SK-N-SH (cell line): ENCODE measurements at regions not wholly inside any gene's neighbourhood (a gene's known extent, or its start where the extent isn't known, plus 50 kb on each side); places are given as distances from the start of the nearest gene placed in this dataset.

ENCODE experiments used
- CTCF ChIA-PET: fragments of 300-600, 350-600 bp; formaldehyde crosslinking; extraction: SDS; loops from one replicate; lab custom pipeline; 2021; lab: Yijun Ruan, JAX
- POLR2A ChIA-PET: fragments of 350-600 bp; sonication (Branson Sonifier 250); formaldehyde crosslinking; extraction: SDS; loops from one replicate; lab custom pipeline; 2020; ENCODE audit warnings: antibody characterized with exemption, inconsistent platforms; lab: Yijun Ruan, JAX
- DNase-seq: peaks from one replicate; pipeline ENCODE4 v3.0.0; 2012
- H2AFZ ChIP-seq: fragments of 200-600 bp; sonication (generic); 2 replicates; pipeline ENCODE4 v1.8.1; 2016; ENCODE audit warnings: antibody characterized with exemption, mild to moderate bottlenecking, low read depth
- H3F3A ChIP-seq: fragments of 200-600 bp; sonication (generic); replicated peaks from 2 replicates; pipeline ENCODE3; 2016; ENCODE audit warnings: antibody characterized with exemption, mild to moderate bottlenecking; ENCODE audit not compliant: insufficient read depth
- H3K27ac ChIP-seq, 2 experiments: fragments of 200-500 bp in 1 of 2; fragments of 200-600 bp in 1 of 2; sonication (Bioruptor generic) in 1 of 2; sonication (generic), shearing (Covaris generic) in 1 of 2; 2 replicates each; pipeline versions ENCODE4 v1.5.1 to v1.6.1; 2014 to 2016; ENCODE audit warnings: low read depth in 2 of 2, inconsistent platforms in 1 of 2, low read length in 1 of 2, mild to moderate bottlenecking in 1 of 2, mixed read lengths in 1 of 2
- H3K27me3 ChIP-seq: fragments of 200-600 bp; sonication (generic), shearing (Covaris generic); 2 replicates; pipeline ENCODE4 v1.6.1; 2016; ENCODE audit warnings: mixed run types; ENCODE audit not compliant: insufficient read depth
- H3K36me3 ChIP-seq, 2 experiments: fragments of 200-500 bp in 1 of 2; fragments of 200-600 bp in 1 of 2; sonication (Bioruptor generic) in 1 of 2; sonication (generic) in 1 of 2; replicated peaks in 1 of 2; 2 replicates each; pipeline versions ENCODE3 to v1.5.1; 2014 to 2016; ENCODE audit warnings: low read length in 1 of 2, mild to moderate bottlenecking in 1 of 2; ENCODE audit not compliant: insufficient read depth in 2 of 2, control insufficient read depth in 1 of 2
- H3K4me1 ChIP-seq, 2 experiments: fragments of 200-500 bp in 1 of 2; fragments of 200-600 bp in 1 of 2; sonication (Bioruptor generic) in 1 of 2; sonication (generic), shearing (Covaris generic) in 1 of 2; 2 replicates each; pipeline versions ENCODE4 v1.5.1 to v1.6.1; 2014 to 2016; ENCODE audit warnings: low read depth in 1 of 2, low read length in 1 of 2, mixed run types in 1 of 2; ENCODE audit not compliant: insufficient read depth in 2 of 2, control insufficient read depth in 1 of 2
- H3K4me2 ChIP-seq: fragments of 200-600 bp; sonication (generic), shearing (Covaris generic); 2 replicates; pipeline ENCODE4 v1.6.1; 2017; ENCODE audit warnings: mixed run types
- H3K4me3 ChIP-seq, 2 experiments: fragments of 200-500 bp in 1 of 2; fragments of 200-600 bp in 1 of 2; sonication (Bioruptor generic) in 1 of 2; sonication (generic), shearing (Covaris generic) in 1 of 2; 2 replicates each; pipeline versions ENCODE4 v1.5.1 to v1.8.1; 2014 to 2016; ENCODE audit warnings: low read depth in 2 of 2, inconsistent platforms in 1 of 2, low read length in 1 of 2, mild to moderate bottlenecking in 1 of 2, mixed read lengths in 1 of 2, moderate library complexity in 1 of 2
- H3K79me2 ChIP-seq: fragments of 200-600 bp; sonication (generic); 2 replicates; pipeline ENCODE4 v1.8.1; 2017; ENCODE audit warnings: mild to moderate bottlenecking; ENCODE audit not compliant: insufficient read depth
- H3K9ac ChIP-seq: fragments of 200-600 bp; sonication (generic); 2 replicates; pipeline ENCODE4 v1.6.1; 2017; ENCODE audit warnings: mixed run types
- H3K9me2 ChIP-seq: fragments of 200-600 bp; sonication (generic); 2 replicates; pipeline ENCODE4 v1.6.1; 2017; ENCODE audit warnings: mixed run types
- H3K9me3 ChIP-seq: fragments of 200-600 bp; sonication (generic); 2 replicates; pipeline ENCODE4 v1.6.1; 2017; ENCODE audit warnings: mixed run types, mild to moderate bottlenecking, moderate library complexity
- H4K20me1 ChIP-seq: fragments of 200-600 bp; sonication (generic); 2 replicates; pipeline ENCODE4 v1.6.1; 2017; ENCODE audit warnings: mild to moderate bottlenecking, mixed run types; ENCODE audit not compliant: insufficient read depth
- CHD2 ChIP-seq: fragments of 150-350 bp; IDR thresholded peaks from 2 replicates; pipeline ENCODE4 v1.6.1; 2018; ENCODE audit warnings: low read length; ENCODE audit not compliant: partially characterized antibody
- CTCF ChIP-seq: fragments of 200-600 bp; sonication (generic); IDR thresholded peaks from 2 replicates; pipeline ENCODE4 v1.6.1; 2017; ENCODE audit warnings: antibody characterized with exemption, mild to moderate bottlenecking, moderate library complexity
- ELF1 ChIP-seq: IDR thresholded peaks from 2 replicates; pipeline ENCODE4 v1.4.0; 2012
- EP300 ChIP-seq, 2 experiments: IDR thresholded peaks; 2 replicates each; pipeline versions ENCODE4 v1.4.0 to v1.6.1; 2012; ENCODE audit warnings: borderline replicate concordance in 1 of 2, low read depth in 1 of 2, low read length in 1 of 2
- FOSL2 ChIP-seq: IDR thresholded peaks from 2 replicates; pipeline ENCODE4 v1.4.0; 2012; ENCODE audit warnings: low read depth, mild to moderate bottlenecking, moderate library complexity, borderline replicate concordance
- FOXJ3 ChIP-seq: sonication (generic); formaldehyde crosslinking; IDR thresholded peaks from 2 replicates; pipeline ENCODE4 v1.5.1; 2020; ENCODE audit warnings: mild to moderate bottlenecking, missing genetic modification reagents
- FOXM1 ChIP-seq: IDR thresholded peaks from 2 replicates; pipeline ENCODE4 v1.4.0; 2012; ENCODE audit warnings: low read depth, mild to moderate bottlenecking
- GABPA ChIP-seq: IDR thresholded peaks from 2 replicates; pipeline ENCODE4 v1.4.0; 2012; ENCODE audit warnings: low read depth, mild to moderate bottlenecking
- IRF3 ChIP-seq: fragments of 150-350 bp; IDR thresholded peaks from 2 replicates; pipeline ENCODE4 v1.6.1; 2016; ENCODE audit warnings: mild to moderate bottlenecking, low read depth, low read length
- JUND ChIP-seq: IDR thresholded peaks from 2 replicates; pipeline ENCODE4 v1.4.0; 2012
- MAX ChIP-seq: IDR thresholded peaks from 2 replicates; pipeline ENCODE4 v1.4.0; 2012; ENCODE audit warnings: low read depth
- MXI1 ChIP-seq: IDR thresholded peaks from 2 replicates; pipeline ENCODE4 v1.6.1; 2012; ENCODE audit warnings: mild to moderate bottlenecking, low read depth, low read length, improper control_type of control experiment
- NRF1 ChIP-seq: IDR thresholded peaks from 2 replicates; pipeline ENCODE4 v1.6.1; 2012; ENCODE audit warnings: low read depth, mild to moderate bottlenecking, low read length
- RAD21 ChIP-seq: IDR thresholded peaks from 2 replicates; pipeline ENCODE4 v1.6.1; 2012; ENCODE audit warnings: mild to moderate bottlenecking, low read length
- RCOR1 ChIP-seq: fragments of 150-350 bp; IDR thresholded peaks from 2 replicates; pipeline ENCODE4 v1.6.1; 2017; ENCODE audit warnings: antibody characterized with exemption, low read length
- REST ChIP-seq: IDR thresholded peaks from 2 replicates; pipeline ENCODE4 v1.6.1; 2012; ENCODE audit warnings: mild to moderate bottlenecking, low read depth, low read length, moderate library complexity
- RFX5 ChIP-seq: IDR thresholded peaks from 2 replicates; pipeline ENCODE4 v1.6.1; 2012; ENCODE audit warnings: mild to moderate bottlenecking, improper control_type of control experiment, low read length
- RXRA ChIP-seq: IDR thresholded peaks from 2 replicates; pipeline ENCODE4 v1.4.0; 2012; ENCODE audit warnings: low read depth, mild to moderate bottlenecking, borderline replicate concordance
- TCF12 ChIP-seq: IDR thresholded peaks from 2 replicates; pipeline ENCODE4 v1.4.0; 2012
- USF1 ChIP-seq: IDR thresholded peaks from 2 replicates; pipeline ENCODE4 v1.4.0; 2012; ENCODE audit warnings: low read depth, borderline replicate concordance
- ZBTB33 ChIP-seq: IDR thresholded peaks from 2 replicates; pipeline ENCODE4 v1.4.0; 2012; ENCODE audit warnings: low read depth, borderline replicate concordance
- WGBS: methylation state at CpG from one replicate; pipeline ENCODE4 v1.1.6; 2017; ENCODE audit warnings: low lambda C conversion rate; 5-methylcytosine and 5-hydroxymethylcytosine counted together

GRCh38 chr7:156450473-156450872 is 190.1 kb upstream of the RNF32 start:
- Histone ChIP-seq H3K27me3 (peaks cover 31% of the 10 kb centered on the region; the same call in 1 of the 2 replicates), H3K36me3 (no peaks in the 10 kb centered on the region), H3K4me2 (no peak overlapping the region), H3K9ac (no peak overlapping the region), H4K20me1 (no peaks in the 10 kb centered on the region), H3K4me3 (no peak overlapping the region), H3K27ac (no peak overlapping the region), H3K9me3 (no peaks in the 10 kb centered on the region), H3K79me2 (no peaks in the 10 kb centered on the region), H3K9me2 (no peaks in the 10 kb centered on the region), H3K4me1 (no peaks in the 10 kb centered on the region), H2AFZ (no peak overlapping the region), H3F3A (no peaks in the 10 kb centered on the region)
- no peak for DNase-seq
- whole genome bisulfite sequencing = 0% methylated on average over 3 of the region's 3 CpGs
- TF ChIP-seq USF1 = no peak
- no peak for TF ChIP-seq ELF1
- TF ChIP-seq IRF3 = no peak
- TF ChIP-seq MXI1 = no peak
- no peak for TF ChIP-seq RAD21
- TF ChIP-seq TCF12 = no peak
- TF ChIP-seq ZBTB33 = no peak
- TF ChIP-seq JUND = no peak
- ChIA-PET POLR2A (no interaction called here), CTCF (no interaction called here)

- H3K27ac ChIP-seq = no peak overlapping the region
- no peak overlapping the region for H3K9ac ChIP-seq
- no peaks in the 10 kb centered on the region for H3K4me1 ChIP-seq
- H3K4me2 ChIP-seq = no peak overlapping the region
- no peak overlapping the region for H2AFZ ChIP-seq
- H3K36me3 ChIP-seq = no peaks in the 10 kb centered on the region
- ChIA-PET POLR2A (no interaction called here), CTCF (no interaction called here)
- H3K9me2 ChIP-seq = no peaks in the 10 kb centered on the region
- no peaks in the 10 kb centered on the region for H3F3A ChIP-seq
- no peaks in the 10 kb centered on the region for H3K79me2 ChIP-seq
- 0% methylated on average over 1 of the region's 1 CpG for WGBS
- no peak overlapping the region for H3K4me3 ChIP-seq
- no peaks in the 10 kb centered on the region for H4K20me1 ChIP-seq
- peaks cover 18% of the 10 kb centered on the region; the same call in 1 of the 2 replicates for H3K27me3 ChIP-seq
- no peaks in the 10 kb centered on the region for H3K9me3 ChIP-seq
- DNase-seq = no peak
- TF ChIP-seq JUND = no peak
- no peak for TF ChIP-seq CTCF
- TF ChIP-seq FOXJ3 (CRISPR knock-in tag) = no peak
- TF ChIP-seq NRF1 = no peak
- TF ChIP-seq FOXM1 = no peak
- TF ChIP-seq MAX = no peak
- no peak for TF ChIP-seq GABPA
- TF ChIP-seq CHD2 = no peak
- TF ChIP-seq RCOR1 = no peak
- no peak for TF ChIP-seq EP300 (IDR thresholded peaks at IDR 0.05; ENCODE audit: borderline replicate concordance in 1 of 2, low read depth in 1 of 2, low read length in 1 of 2)
- no peak for TF ChIP-seq REST
- TF ChIP-seq FOSL2 = no peak
- no peak for TF ChIP-seq RXRA
- no peak for TF ChIP-seq ELF1
- no peak for TF ChIP-seq RFX5
These were observed 191.7 kb upstream of the RNF32 start for GRCh38 chr7:156448918-156449317.
